Jurkat, Clone E6-1 (cell line): ENCODE measurements at regions not wholly inside any gene's neighbourhood (a gene's known extent, or its start where the extent isn't known, plus 50 kb on each side); places are given as distances from the start of the nearest gene placed in this dataset.

Experiments
- DNase-seq: peaks from one replicate; pipeline ENCODE4 v3.0.0-alpha.2; 2011; ENCODE audit warnings: low read depth, low spot score
- H3K4me3 ChIP-seq: 2 replicates; pipeline ENCODE4 v1.5.1; 2011; ENCODE audit warnings: mild to moderate bottlenecking, low read length, control low read depth, moderate library complexity

- DNase-seq: no peak
- no peak overlapping the region for H3K4me3 ChIP-seq
These were observed 314.1 kb downstream of the PPP1R2C start for GRCh38 chrX:42463706-42464490.

GRCh38 chrX:42462917-42463316 is 315.0 kb downstream of the PPP1R2C start:
- no peak overlapping the region for H3K4me3 ChIP-seq
- DNase-seq: no peak

- H3K4me3 ChIP-seq: no peak overlapping the region
- DNase-seq: no peak
These were observed 317.3 kb downstream of the PPP1R2C start for GRCh38 chrX:42460706-42461105.

GRCh38 chrX:42459735-42460134 is 318.2 kb downstream of the PPP1R2C start:
- DNase-seq: no peak
- no peak overlapping the region for H3K4me3 ChIP-seq

GRCh38 chrX:42456176-42456700 is 321.7 kb downstream of the PPP1R2C start:
- DNase-seq: no peak
- no peak overlapping the region for H3K4me3 ChIP-seq

GRCh38 chrX:42450228-42450627 is 327.7 kb downstream of the PPP1R2C start:
- no peak overlapping the region for H3K4me3 ChIP-seq
- no peak for DNase-seq

- H3K4me3 ChIP-seq: no peak overlapping the region
- no peak for DNase-seq
These were observed 334.7 kb downstream of the PPP1R2C start for GRCh38 chrX:42443267-42443666.

- H3K4me3 ChIP-seq: no peak overlapping the region
- no peak for DNase-seq
These were observed 335.2 kb downstream of the PPP1R2C start for GRCh38 chrX:42442745-42443144.

- DNase-seq: no peak
- H3K4me3 ChIP-seq: no peak overlapping the region
These were observed 340.8 kb downstream of the PPP1R2C start for GRCh38 chrX:42437211-42437610.

- no peak for DNase-seq
- H3K4me3 ChIP-seq: no peak overlapping the region
These were observed 343.4 kb downstream of the PPP1R2C start for GRCh38 chrX:42434458-42435166.

- H3K4me3 ChIP-seq: no peak overlapping the region
- DNase-seq: no peak
These were observed 345.4 kb downstream of the PPP1R2C start for GRCh38 chrX:42432552-42432951.

- DNase-seq: no peak
- H3K4me3 ChIP-seq: no peak overlapping the region
These were observed 355.0 kb downstream of the PPP1R2C start for GRCh38 chrX:42422961-42423360.

GRCh38 chrX:42420426-42420825 is 357.5 kb downstream of the PPP1R2C start:
- no peak overlapping the region for H3K4me3 ChIP-seq
- DNase-seq: no peak

GRCh38 chrX:42415636-42416035 is 362.3 kb downstream of the PPP1R2C start:
- no peak overlapping the region for H3K4me3 ChIP-seq
- DNase-seq: no peak

GRCh38 chrX:42414057-42414456 is 363.9 kb downstream of the PPP1R2C start:
- H3K4me3 ChIP-seq: no peak overlapping the region
- DNase-seq: no peak

GRCh38 chrX:42399632-42400024 is 378.3 kb downstream of the PPP1R2C start:
- DNase-seq: peak; percentile 23
- no peak overlapping the region for H3K4me3 ChIP-seq

- peak; percentile 36 for DNase-seq
These were observed 378.9 kb downstream of the PPP1R2C start for GRCh38 chrX:42398967-42399631.

GRCh38 chrX:42396136-42396535 is 381.8 kb downstream of the PPP1R2C start:
- DNase-seq: no peak
- H3K4me3 ChIP-seq: no peak overlapping the region

More at GRCh38 chrX:42398967-42399631, 378.9 kb downstream of the PPP1R2C start:
- no peak overlapping the region for H3K4me3 ChIP-seq

- DNase-seq: no peak
- H3K4me3 ChIP-seq: no peak overlapping the region
These were observed 385.1 kb downstream of the PPP1R2C start for GRCh38 chrX:42392846-42393245.

- DNase-seq: no peak
- no peak overlapping the region for H3K4me3 ChIP-seq
These were observed 391.3 kb downstream of the PPP1R2C start for GRCh38 chrX:42386681-42387080.
